Stomach (tissue), 8 donors: ENCODE measurements at regions not wholly inside any gene's neighbourhood (a gene's known extent, or its start where the extent isn't known, plus 50 kb on each side); places are given as distances from the start of the nearest gene placed in this dataset.
A peak's percentile ranks its signal among the peaks of the same experiment; 100 is the strongest.

Experiments
- DNase-seq, 2 donors: peaks; one replicate each; pipeline versions ENCODE4 v3.0.0 to v3.0.0-alpha.2; 2013 to 2019
- H3K27ac ChIP-seq, 5 donors: fragments of 200-600 bp in 4 of 5; sonication (generic) in 4 of 5; one replicate each; pipeline ENCODE4 v1.5.1; 2013 to 2019; ENCODE audit warnings: mild to moderate bottlenecking in 1 of 5, moderate library complexity in 1 of 5
- H3K27me3 ChIP-seq, 3 donors: fragments of 200-600 bp; sonication (generic); one replicate each; pipeline ENCODE4 v1.5.1; 2017 to 2019; ENCODE audit warnings: mixed run types in 1 of 3
- H3K36me3 ChIP-seq, 4 donors: fragments of 200-600 bp; sonication (generic); 1 replicate in 3 of 4; 2 replicates in 1 of 4; pipeline ENCODE4 v1.5.1; 2016 to 2019
- H3K4me1 ChIP-seq, 4 donors: fragments of 200-600 bp; sonication (generic); one replicate each; pipeline ENCODE4 v1.5.1; 2016 to 2019
- H3K4me3 ChIP-seq, 4 donors: fragments of 200-600 bp; sonication (generic) in 3 of 4; one replicate each; pipeline ENCODE4 v1.5.1; 2016 to 2019; ENCODE audit warnings: mild to moderate bottlenecking in 1 of 4
- H3K9me3 ChIP-seq, 4 donors: fragments of 200-600 bp; sonication (generic); one replicate each; pipeline ENCODE4 v1.5.1; 2016 to 2019
- CTCF ChIP-seq, 7 experiments: fragments of 450-650 bp in 4 of 7; fragments of 200-600 bp in 3 of 7; sonication (generic) in 3 of 7; IDR thresholded peaks; one replicate each; pipeline ENCODE4 v1.5.1; 2016 to 2019; ENCODE audit warnings: antibody characterized with exemption in 7 of 7, control low read depth in 2 of 7, mild to moderate bottlenecking in 1 of 7
- EP300 ChIP-seq: sonication (generic); formaldehyde crosslinking; IDR thresholded peaks from one replicate; pipeline ENCODE4 v1.6.1; 2017; ENCODE audit warnings: antibody characterized with exemption
- POLR2A ChIP-seq, 4 donors: fragments of 450-650 bp; IDR thresholded peaks; one replicate each; pipeline ENCODE4 v1.6.1; 2016; ENCODE audit warnings: antibody characterized with exemption in 4 of 4, control low read depth in 2 of 4, mild to moderate bottlenecking in 1 of 4, moderate library complexity in 1 of 4
- POLR2AphosphoS5 ChIP-seq, 3 donors: sonication (generic); formaldehyde crosslinking; IDR thresholded peaks; one replicate each; pipeline ENCODE4 v1.6.1; 2016; ENCODE audit warnings: antibody characterized with exemption in 3 of 3
- WGBS, 5 donors: extraction: QIAGEN DNeasy Blood & Tissue Kit in 3 of 5; methylation state at CpG; one replicate each; pipeline versions ENCODE4 v1.1.5 to v1.1.7; 2013 to 2018; 5-methylcytosine and 5-hydroxymethylcytosine counted together
- intact Hi-C: fragments of 100-400 bp; cut with DNase I; formaldehyde crosslinking; loops from one replicate; pipeline ENCODE4 v1.15.1; 2023; ENCODE audit warnings: low total_unique reads
- donor health status: healthy with polysubstance abuse.
- donor health status: Bipolar disorder and iron deficiency.
- donor health status: healthy.

- no peak overlapping the region for H3K27ac ChIP-seq
- no peaks in the 10 kb centered on the region for H3K27me3 ChIP-seq
- WGBS, 5 donors = 63 to 78% (median 68%) methylated on average over 3 of the region's 3 CpGs
- no peaks in the 10 kb centered on the region for H3K36me3 ChIP-seq
- no peak overlapping the region for H3K4me3 ChIP-seq
- no peaks in the 10 kb centered on the region for H3K4me1 ChIP-seq
- peak in 1 of 2 donors; percentile 5 for DNase-seq
- TF ChIP-seq EP300 (no peak), POLR2A (IDR thresholded peaks at IDR 0.05) (no peak), CTCF (IDR thresholded peaks at IDR 0.05) (no peak), POLR2AphosphoS5 (IDR thresholded peaks at IDR 0.05) (no peak)
- H3K9me3 ChIP-seq = no peaks in the 10 kb centered on the region
- intact Hi-C loops = no loop called here
Observed at GRCh38 chr1:193629875-193630274, 443.5 kb upstream of the B3GALT2 start.

- no peaks in the 10 kb centered on the region for H3K4me1 ChIP-seq
- TF ChIP-seq CTCF (IDR thresholded peaks at IDR 0.05) = no peak
- no peak for TF ChIP-seq POLR2AphosphoS5 (IDR thresholded peaks at IDR 0.05)
- TF ChIP-seq EP300 = no peak
- TF ChIP-seq POLR2A (IDR thresholded peaks at IDR 0.05) = no peak
- no peak overlapping the region for H3K4me3 ChIP-seq
- H3K27ac ChIP-seq = no peak overlapping the region
- no peaks in the 10 kb centered on the region for H3K9me3 ChIP-seq
- H3K36me3 ChIP-seq = no peaks in the 10 kb centered on the region
- WGBS, 5 donors = 72 to 81% (median 76%) methylated on average over 2 of the region's 2 CpGs
- no peak for DNase-seq
- intact Hi-C loops = no loop called here
- no peaks in the 10 kb centered on the region for H3K27me3 ChIP-seq
Observed at GRCh38 chr1:193626695-193627094, 440.3 kb upstream of the B3GALT2 start.

GRCh38 chr1:193625255-193625654 is 438.8 kb upstream of the B3GALT2 start:
- no peak overlapping the region for H3K27ac ChIP-seq
- 66 to 81% (median 76%) methylated on average over 4 of the region's 4 CpGs for WGBS, 5 donors
- H3K9me3 ChIP-seq = no peaks in the 10 kb centered on the region
- DNase-seq = no peak
- no peak overlapping the region for H3K4me3 ChIP-seq
- TF ChIP-seq CTCF (IDR thresholded peaks at IDR 0.05) = no peak
- no peak for TF ChIP-seq POLR2AphosphoS5 (IDR thresholded peaks at IDR 0.05)
- no peak for TF ChIP-seq POLR2A (IDR thresholded peaks at IDR 0.05)
- no peak for TF ChIP-seq EP300
- H3K27me3 ChIP-seq = no peaks in the 10 kb centered on the region
- intact Hi-C loops = no loop called here
- no peaks in the 10 kb centered on the region for H3K4me1 ChIP-seq
- no peaks in the 10 kb centered on the region for H3K36me3 ChIP-seq

- DNase-seq = no peak
- no peaks in the 10 kb centered on the region for H3K27me3 ChIP-seq
- no peak overlapping the region for H3K4me3 ChIP-seq
- no peaks in the 10 kb centered on the region for H3K4me1 ChIP-seq
- 93 to 95% (median 95%) methylated on average over 2 of the region's 2 CpGs for WGBS, 5 donors
- TF ChIP-seq CTCF (IDR thresholded peaks at IDR 0.05) (no peak), POLR2AphosphoS5 (IDR thresholded peaks at IDR 0.05) (no peak), POLR2A (IDR thresholded peaks at IDR 0.05) (no peak), EP300 (no peak)
- H3K36me3 ChIP-seq = no peaks in the 10 kb centered on the region
- no peak overlapping the region for H3K27ac ChIP-seq
- no peaks in the 10 kb centered on the region for H3K9me3 ChIP-seq
- intact Hi-C loops = no loop called here
Observed at GRCh38 chr1:193619911-193620310, 433.5 kb upstream of the B3GALT2 start.
